IMR-90 (cell line): ENCODE measurements at regions not wholly inside any gene's neighbourhood (a gene's known extent, or its start where the extent isn't known, plus 50 kb on each side); places are given as distances from the start of the nearest gene placed in this dataset.

Source experiments
- CTCF ChIP-seq: conservative IDR thresholded peaks from 2 replicates; pipeline ENCODE4 v1.5.1; 2012; ENCODE audit warnings: mild to moderate bottlenecking, low read depth, low read length, improper control_type of control experiment
- FOS ChIP-seq: fragments of 150-350 bp; IDR thresholded peaks from 2 replicates; pipeline ENCODE4 v1.6.1; 2016; ENCODE audit warnings: low read depth, low read length
- MAZ ChIP-seq: IDR thresholded peaks from 2 replicates; pipeline ENCODE4 v1.6.1; 2012; ENCODE audit warnings: low read depth, mild to moderate bottlenecking, low read length, improper control_type of control experiment, moderate library complexity, borderline replicate concordance
- MXI1 ChIP-seq: IDR thresholded peaks from 2 replicates; pipeline ENCODE4 v1.6.1; 2012; ENCODE audit warnings: low read depth, mild to moderate bottlenecking, low read length, moderate library complexity, borderline replicate concordance
- POLR2A ChIP-seq: IDR thresholded peaks from 2 replicates; pipeline ENCODE4 v1.6.1; 2012; ENCODE audit warnings: mild to moderate bottlenecking, low read depth, low read length
- RAD21 ChIP-seq: IDR thresholded peaks from 2 replicates; pipeline ENCODE4 v1.6.1; 2012; ENCODE audit warnings: low read length, improper control_type of control experiment
- USF2 ChIP-seq: fragments of 150-350 bp; IDR thresholded peaks from 2 replicates; pipeline ENCODE4 v1.6.1; 2017; ENCODE audit warnings: mild to moderate bottlenecking, antibody characterized with exemption, low read length, low read depth

GRCh38 chr9:70466976-70467561, 52.6 kb upstream of the KLF9 start:
- no peak for TF ChIP-seq MXI1
- no peak for TF ChIP-seq CTCF
- TF ChIP-seq POLR2A = no peak
- 0 out of 2 replicates have a peak, but pooled peaks have one; percentile 9 for TF ChIP-seq MAZ
- no peak for TF ChIP-seq FOS
- peak; percentile 30 for TF ChIP-seq RAD21
- TF ChIP-seq USF2 = no peak
